C1 segment of cervical spinal cord (tissue), 14 donors: ENCODE measurements at regions not wholly inside any gene's neighbourhood (a gene's known extent, or its start where the extent isn't known, plus 50 kb on each side); places are given as distances from the start of the nearest gene placed in this dataset.

Experiments
- DNase-seq, 14 donors: peaks; one replicate each; lab custom pipeline; 2025; lab: John Stamatoyannopoulos, UW

- no peak for DNase-seq
Measured at GRCh38 chr4:117429506-117429905, 344.1 kb upstream of the TRAM1L1 start.

- DNase-seq, result no peak
Measured at GRCh38 chr4:117434424-117434823, 349.0 kb upstream of the TRAM1L1 start.

- DNase-seq, result no peak
Measured at GRCh38 chr4:117447925-117448324, 362.5 kb upstream of the TRAM1L1 start.

- DNase-seq, result no peak
Measured at GRCh38 chr4:117455088-117455487, 369.7 kb upstream of the TRAM1L1 start.

- DNase-seq, result no peak
Measured at GRCh38 chr4:117466388-117466787, 381.0 kb upstream of the TRAM1L1 start.

GRCh38 chr4:117467404-117467803 lies 382.0 kb upstream of the TRAM1L1 start:
- DNase-seq, result no peak

GRCh38 chr4:117474987-117475386 lies 389.6 kb upstream of the TRAM1L1 start:
- DNase-seq, result no peak

- no peak for DNase-seq
Measured at GRCh38 chr4:117477925-117478324, 392.5 kb upstream of the TRAM1L1 start.

- no peak for DNase-seq
Measured at GRCh38 chr4:117478702-117479101, 393.3 kb upstream of the TRAM1L1 start.

- DNase-seq, result no peak
Measured at GRCh38 chr4:117479673-117480072, 394.3 kb upstream of the TRAM1L1 start.

- DNase-seq, result no peak
Measured at GRCh38 chr4:117481742-117482141, 396.4 kb upstream of the TRAM1L1 start.

GRCh38 chr4:117488692-117489091 lies 403.3 kb upstream of the TRAM1L1 start:
- no peak for DNase-seq

GRCh38 chr4:117489107-117489506 lies 403.7 kb upstream of the TRAM1L1 start:
- no peak for DNase-seq

- DNase-seq, result no peak
Measured at GRCh38 chr4:117491516-117491915, 406.1 kb upstream of the TRAM1L1 start.

- no peak for DNase-seq
Measured at GRCh38 chr4:117495802-117496201, 410.4 kb upstream of the TRAM1L1 start.

GRCh38 chr4:117512414-117512813 lies 427.0 kb upstream of the TRAM1L1 start:
- DNase-seq, result peak in 1 of 14 donors; percentile 7

- no peak for DNase-seq
Measured at GRCh38 chr4:117514391-117515175, 429.2 kb upstream of the TRAM1L1 start.

- DNase-seq, result no peak
Measured at GRCh38 chr4:117515921-117516320, 430.5 kb upstream of the TRAM1L1 start.

GRCh38 chr4:117527601-117528000 lies 442.2 kb upstream of the TRAM1L1 start:
- no peak for DNase-seq

GRCh38 chr4:117529401-117529800 lies 444.0 kb upstream of the TRAM1L1 start:
- no peak for DNase-seq

GRCh38 chr4:117533501-117533900 lies 448.1 kb upstream of the TRAM1L1 start:
- no peak for DNase-seq

GRCh38 chr4:117545039-117545438 lies 459.7 kb upstream of the TRAM1L1 start:
- no peak for DNase-seq

GRCh38 chr4:117549524-117549923 lies 464.1 kb upstream of the TRAM1L1 start:
- no peak for DNase-seq

- DNase-seq, result no peak
Measured at GRCh38 chr4:117550085-117550484, 464.7 kb upstream of the TRAM1L1 start.
